ENCODE measurements at regions not wholly inside any gene's neighbourhood (a gene's known extent, or its start where the extent isn't known, plus 50 kb on each side); places are given as distances from the start of the nearest gene placed in this dataset.

GRCh38 chr16:65722429-65722828 is 600.6 kb upstream of the CDH11 start:
- no peaks in the 10 kb centered on the region for H3K4me1 ChIP-seq (ENCODE audit: control insufficient read depth, insufficient read depth, low read length)
- WGBS (ENCODE audit: insufficient coverage), result 97% methylated on average over 6 of the region's 7 CpGs

DNA sequence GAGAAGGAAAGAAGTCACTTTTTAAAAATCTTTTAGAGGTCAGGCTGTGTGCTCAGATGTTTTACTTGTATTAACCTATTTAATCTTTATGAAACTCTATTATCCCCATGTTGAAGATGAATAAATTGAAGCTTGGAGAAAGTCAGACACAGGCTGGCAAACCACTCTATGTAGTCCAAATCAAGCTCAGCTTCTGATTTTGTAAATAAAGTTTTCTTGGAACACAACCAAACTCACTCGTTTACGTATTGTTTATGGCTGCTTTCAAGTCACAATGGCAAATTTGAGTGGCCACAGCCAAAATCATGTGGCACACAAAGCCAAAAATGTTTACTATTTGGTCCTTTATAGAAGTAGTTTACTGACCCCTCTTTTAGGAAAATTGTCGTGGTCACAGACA is 596.0 kb upstream of the CDH11 start:
- Histone ChIP-seq H3K36me3 (ENCODE audit: control insufficient read depth, insufficient read depth, low read length) (no peaks in the 10 kb centered on the region), H3K4me1 (ENCODE audit: control insufficient read depth, insufficient read depth, low read length) (no peaks in the 10 kb centered on the region), H3K27ac (ENCODE audit: low read depth, low read length) (no peak overlapping the region), H3K4me3 (ENCODE audit: low read depth, low read length) (no peak overlapping the region), H3K9me3 (ENCODE audit: control insufficient read depth, insufficient read depth, low read length) (no peaks in the 10 kb centered on the region), H3K27me3 (ENCODE audit: control insufficient read depth, insufficient read depth, low read length) (no peaks in the 10 kb centered on the region)
- WGBS (ENCODE audit: insufficient coverage), result 78% methylated on average over 3 of the region's 3 CpGs
- no peak for DNase-seq (ENCODE audit: low read depth in 4 of 6, low spot score in 6 of 6)

More at GRCh38 chr16:65722429-65722828, 600.6 kb upstream of the CDH11 start:
- no peak overlapping the region for H3K4me3 ChIP-seq (ENCODE audit: low read depth, low read length)
- no peaks in the 10 kb centered on the region for H3K36me3 ChIP-seq (ENCODE audit: control insufficient read depth, insufficient read depth, low read length)
- no peaks in the 10 kb centered on the region for H3K27me3 ChIP-seq (ENCODE audit: control insufficient read depth, insufficient read depth, low read length)
- no peaks in the 10 kb centered on the region for H3K9me3 ChIP-seq (ENCODE audit: control insufficient read depth, insufficient read depth, low read length)
- no peak for DNase-seq (ENCODE audit: low read depth in 4 of 6, low spot score in 6 of 6)
- H3K27ac ChIP-seq (ENCODE audit: low read depth, low read length), result no peak overlapping the region

GRCh38 chr16:65716737-65717700 is 595.2 kb upstream of the CDH11 start:
- Histone ChIP-seq H3K27me3 (ENCODE audit: control insufficient read depth, insufficient read depth, low read length) (no peaks in the 10 kb centered on the region), H3K27ac (ENCODE audit: low read depth, low read length) (no peak overlapping the region), H3K9me3 (ENCODE audit: control insufficient read depth, insufficient read depth, low read length) (no peaks in the 10 kb centered on the region), H3K4me1 (ENCODE audit: control insufficient read depth, insufficient read depth, low read length) (no peaks in the 10 kb centered on the region), H3K4me3 (ENCODE audit: low read depth, low read length) (no peak overlapping the region), H3K36me3 (ENCODE audit: control insufficient read depth, insufficient read depth, low read length) (no peaks in the 10 kb centered on the region)
- DNase-seq (ENCODE audit: low read depth in 4 of 6, low spot score in 6 of 6), result peak in 1 of 6 donors; percentile 28
- 37% methylated on average over 2 of the region's 8 CpGs for WGBS (ENCODE audit: insufficient coverage)

- DNase-seq (ENCODE audit: low read depth in 4 of 6, low spot score in 6 of 6), result peak in 3 of 6 donors; percentile 24 to 93 (median 37)
- no peaks in the 10 kb centered on the region for H3K27me3 ChIP-seq (ENCODE audit: control insufficient read depth, insufficient read depth, low read length)
- H3K4me1 ChIP-seq (ENCODE audit: control insufficient read depth, insufficient read depth, low read length), result no peaks in the 10 kb centered on the region
- H3K36me3 ChIP-seq (ENCODE audit: control insufficient read depth, insufficient read depth, low read length), result no peaks in the 10 kb centered on the region
- H3K27ac ChIP-seq (ENCODE audit: low read depth, low read length), result no peak overlapping the region
- no peaks in the 10 kb centered on the region for H3K9me3 ChIP-seq (ENCODE audit: control insufficient read depth, insufficient read depth, low read length)
- WGBS (ENCODE audit: insufficient coverage), result 46% methylated on average over 3 of the region's 7 CpGs
- no peak overlapping the region for H3K4me3 ChIP-seq (ENCODE audit: low read depth, low read length)
Observed at GRCh38 chr16:65713181-65713808, 591.4 kb upstream of the CDH11 start.

- WGBS (ENCODE audit: insufficient coverage), result 91% methylated on average over 6 of the region's 8 CpGs
- H3K4me1 ChIP-seq (ENCODE audit: control insufficient read depth, insufficient read depth, low read length), result no peaks in the 10 kb centered on the region
- no peaks in the 10 kb centered on the region for H3K9me3 ChIP-seq (ENCODE audit: control insufficient read depth, insufficient read depth, low read length)
- no peaks in the 10 kb centered on the region for H3K27me3 ChIP-seq (ENCODE audit: control insufficient read depth, insufficient read depth, low read length)
- H3K4me3 ChIP-seq (ENCODE audit: low read depth, low read length), result no peak overlapping the region
- no peaks in the 10 kb centered on the region for H3K36me3 ChIP-seq (ENCODE audit: control insufficient read depth, insufficient read depth, low read length)
- H3K27ac ChIP-seq (ENCODE audit: low read depth, low read length), result no peak overlapping the region
- no peak for DNase-seq (ENCODE audit: low read depth in 4 of 6, low spot score in 6 of 6)
Observed at GRCh38 chr16:65710107-65710506, 588.2 kb upstream of the CDH11 start.

- Histone ChIP-seq H3K27me3 (ENCODE audit: control insufficient read depth, insufficient read depth, low read length) (no peaks in the 10 kb centered on the region), H3K36me3 (ENCODE audit: control insufficient read depth, insufficient read depth, low read length) (no peaks in the 10 kb centered on the region), H3K4me1 (ENCODE audit: control insufficient read depth, insufficient read depth, low read length) (peaks cover 4% of the 10 kb centered on the region), H3K4me3 (ENCODE audit: low read depth, low read length) (no peak overlapping the region), H3K9me3 (ENCODE audit: control insufficient read depth, insufficient read depth, low read length) (no peaks in the 10 kb centered on the region), H3K27ac (ENCODE audit: low read depth, low read length) (no peak overlapping the region)
- no peak for DNase-seq (ENCODE audit: low read depth in 4 of 6, low spot score in 6 of 6)
Observed at GRCh38 chr16:65704866-65705265, 583.0 kb upstream of the CDH11 start.

GRCh38 chr16:65702707-65703402 is 581.0 kb upstream of the CDH11 start:
- no peaks in the 10 kb centered on the region for H3K27me3 ChIP-seq (ENCODE audit: control insufficient read depth, insufficient read depth, low read length)
- H3K4me1 ChIP-seq (ENCODE audit: control insufficient read depth, insufficient read depth, low read length), result peaks cover 5% of the 10 kb centered on the region
- peak overlapping the region; percentile 61 for H3K27ac ChIP-seq (ENCODE audit: low read depth, low read length)
- DNase-seq (ENCODE audit: low read depth in 4 of 6, low spot score in 6 of 6), result peak in 1 of 6 donors; percentile 32
- no peak overlapping the region for H3K4me3 ChIP-seq (ENCODE audit: low read depth, low read length)
- H3K9me3 ChIP-seq (ENCODE audit: control insufficient read depth, insufficient read depth, low read length), result no peaks in the 10 kb centered on the region
- no peaks in the 10 kb centered on the region for H3K36me3 ChIP-seq (ENCODE audit: control insufficient read depth, insufficient read depth, low read length)
- 78% methylated on average over 4 of the region's 8 CpGs for WGBS (ENCODE audit: insufficient coverage)

DNA sequence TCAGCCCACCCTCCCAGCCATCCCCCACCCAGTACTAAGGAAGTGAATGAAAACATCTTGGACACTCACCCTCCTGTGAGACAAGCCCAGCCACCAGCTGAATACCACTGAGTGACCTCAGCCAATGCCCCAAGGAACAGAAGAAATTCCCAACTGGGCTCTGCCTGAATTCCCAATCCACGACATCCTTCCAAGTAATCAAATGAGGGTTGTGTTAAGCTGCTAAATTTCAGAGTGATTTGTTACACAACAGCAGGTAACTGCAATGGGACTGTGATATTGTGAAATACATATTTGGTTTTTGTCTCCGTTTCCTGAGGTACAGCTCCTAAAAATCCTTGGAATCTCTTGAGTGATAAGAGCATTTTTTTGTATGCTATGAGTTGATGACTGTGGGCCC is 578.7 kb upstream of the CDH11 start:
- Histone ChIP-seq H3K27ac (ENCODE audit: low read depth, low read length) (no peak overlapping the region), H3K36me3 (ENCODE audit: control insufficient read depth, insufficient read depth, low read length) (no peaks in the 10 kb centered on the region), H3K27me3 (ENCODE audit: control insufficient read depth, insufficient read depth, low read length) (no peaks in the 10 kb centered on the region), H3K4me3 (ENCODE audit: low read depth, low read length) (no peak overlapping the region), H3K4me1 (ENCODE audit: control insufficient read depth, insufficient read depth, low read length) (peaks cover 7% of the 10 kb centered on the region), H3K9me3 (ENCODE audit: control insufficient read depth, insufficient read depth, low read length) (no peaks in the 10 kb centered on the region)
- 80% methylated on average over 1 of the region's 2 CpGs for WGBS (ENCODE audit: insufficient coverage)
- DNase-seq (ENCODE audit: low read depth in 4 of 6, low spot score in 6 of 6), result no peak

DNA sequence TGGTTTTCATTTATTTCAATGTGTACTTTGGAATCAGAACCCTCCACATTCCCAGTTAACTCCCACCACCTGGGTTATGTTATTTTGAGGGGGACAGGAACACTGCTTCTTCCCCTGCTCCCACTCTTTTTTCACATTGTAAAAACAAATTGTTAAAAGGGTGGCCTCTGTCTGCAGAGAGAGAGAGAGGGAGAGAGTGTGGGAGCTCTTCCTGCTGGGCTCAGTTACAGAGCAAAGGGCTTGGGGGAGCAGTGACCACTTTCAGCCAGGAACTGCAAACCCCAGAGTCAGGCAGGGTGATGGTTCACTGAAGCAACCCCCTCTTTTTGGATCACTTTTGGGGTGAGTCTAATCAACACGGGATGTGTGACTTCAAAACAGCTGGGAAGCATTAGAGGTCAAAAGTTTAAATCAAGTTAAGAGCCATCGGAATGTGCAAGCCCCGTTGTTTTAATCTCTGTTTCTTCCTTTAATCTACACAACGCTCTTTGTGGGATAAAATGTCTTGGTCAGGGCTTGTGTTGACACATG is 577.0 kb upstream of the CDH11 start:
- Histone ChIP-seq H3K27me3 (ENCODE audit: control insufficient read depth, insufficient read depth, low read length) (no peaks in the 10 kb centered on the region), H3K27ac (ENCODE audit: low read depth, low read length) (peak overlapping the region; percentile 67), H3K36me3 (ENCODE audit: control insufficient read depth, insufficient read depth, low read length) (no peaks in the 10 kb centered on the region), H3K9me3 (ENCODE audit: control insufficient read depth, insufficient read depth, low read length) (no peaks in the 10 kb centered on the region), H3K4me1 (ENCODE audit: control insufficient read depth, insufficient read depth, low read length) (peaks cover 7% of the 10 kb centered on the region), H3K4me3 (ENCODE audit: low read depth, low read length) (no peak overlapping the region)
- WGBS (ENCODE audit: insufficient coverage), result 33% methylated on average over 2 of the region's 4 CpGs
- peak in 1 of 6 donors; percentile 66 for DNase-seq (ENCODE audit: low read depth in 4 of 6, low spot score in 6 of 6)
